ENCODE measurements at regions not wholly inside any gene's neighbourhood (a gene's known extent, or its start where the extent isn't known, plus 50 kb on each side); places are given as distances from the start of the nearest gene placed in this dataset.

DNA sequence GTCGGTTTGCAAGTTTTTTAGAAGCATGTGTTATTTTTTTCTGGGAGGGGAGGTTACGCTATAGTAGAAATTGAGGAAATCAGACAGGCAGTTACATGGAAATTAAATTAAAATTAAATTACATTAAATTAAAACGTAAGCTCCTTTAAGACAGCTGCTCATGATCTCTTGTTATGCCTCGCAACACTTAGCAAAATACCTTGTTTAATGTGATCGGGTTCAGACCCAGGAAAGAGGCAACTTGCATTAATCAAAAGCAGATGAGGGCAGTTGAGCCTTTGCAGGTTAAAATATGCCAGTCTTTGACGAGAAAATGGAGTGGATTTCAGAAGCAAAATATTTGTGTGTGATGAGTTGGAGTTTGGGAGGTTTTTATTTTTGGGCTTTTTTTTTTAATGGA, 651.8 kb downstream of the INHBA start:
- TF ChIP-seq GATA3 (IDR thresholded peaks at IDR 0.05; ENCODE audit: low read depth, low read length) (no peak), GATA2 (IDR thresholded peaks at IDR 0.05; ENCODE audit: low read depth, low read length) (no peak)
